Glutamatergic neuron (in vitro differentiated cells): ENCODE measurements at regions not wholly inside any gene's neighbourhood (a gene's known extent, or its start where the extent isn't known, plus 50 kb on each side); places are given as distances from the start of the nearest gene placed in this dataset.

Source experiments
- DNase-seq: peaks from one replicate; pipeline ENCODE4 v3.0.0; 2022
- H3K27ac Mint-ChIP-seq: one replicate; pipeline ENCODE4 v1.8.0; 2020; ENCODE audit warnings: mild to moderate bottlenecking, mixed read lengths, inconsistent platforms; ENCODE audit not compliant: unreplicated experiment
- H3K27me3 Mint-ChIP-seq: one replicate; pipeline ENCODE4 v1.8.0; 2020; ENCODE audit warnings: mild to moderate bottlenecking, moderate library complexity, mixed read lengths, inconsistent platforms; ENCODE audit not compliant: unreplicated experiment
- H3K36me3 Mint-ChIP-seq: one replicate; pipeline ENCODE4 v1.8.0; 2020; ENCODE audit warnings: mild to moderate bottlenecking, mixed read lengths, inconsistent platforms; ENCODE audit not compliant: unreplicated experiment
- H3K4me1 Mint-ChIP-seq: one replicate; pipeline ENCODE4 v1.8.0; 2020; ENCODE audit warnings: mild to moderate bottlenecking, low read depth, mixed read lengths, inconsistent platforms; ENCODE audit not compliant: unreplicated experiment
- H3K4me3 Mint-ChIP-seq: one replicate; pipeline ENCODE4 v1.8.0; 2020; ENCODE audit warnings: mild to moderate bottlenecking, mixed read lengths, inconsistent platforms; ENCODE audit not compliant: unreplicated experiment
- H3K9me3 Mint-ChIP-seq: one replicate; pipeline ENCODE4 v1.8.0; 2020; ENCODE audit warnings: mild to moderate bottlenecking, moderate library complexity, mixed read lengths, inconsistent platforms; ENCODE audit not compliant: unreplicated experiment
- CTCF ChIP-seq: fragments of 200-600 bp; sonication (generic); IDR thresholded peaks from one replicate; pipeline ENCODE4 v1.5.0; 2021; ENCODE audit not compliant: partially characterized antibody, unreplicated experiment

- Mint-ChIP-seq H3K4me3 (no peak overlapping the region), H3K36me3 (no peaks in the 10 kb centered on the region), H3K27me3 (peaks cover 1% of the 10 kb centered on the region), H3K27ac (no peak overlapping the region), H3K9me3 (no peaks in the 10 kb centered on the region), H3K4me1 (no peaks in the 10 kb centered on the region)
- DNase-seq, result no peak
- TF ChIP-seq CTCF, result no peak
Observed at GRCh38 chr2:153079315-153079714, 360.9 kb downstream of the ARL6IP6 start.

GRCh38 chr2:153077311-153077710 lies 358.9 kb downstream of the ARL6IP6 start:
- H3K4me1 Mint-ChIP-seq, result no peaks in the 10 kb centered on the region
- H3K27me3 Mint-ChIP-seq, result peaks cover 1% of the 10 kb centered on the region
- no peak overlapping the region for H3K27ac Mint-ChIP-seq
- no peaks in the 10 kb centered on the region for H3K9me3 Mint-ChIP-seq
- no peak for DNase-seq
- no peak for TF ChIP-seq CTCF
- H3K4me3 Mint-ChIP-seq, result no peak overlapping the region
- H3K36me3 Mint-ChIP-seq, result no peaks in the 10 kb centered on the region

GRCh38 chr2:153074207-153074606 lies 355.8 kb downstream of the ARL6IP6 start:
- no peak overlapping the region for H3K4me3 Mint-ChIP-seq
- no peaks in the 10 kb centered on the region for H3K4me1 Mint-ChIP-seq
- no peak for TF ChIP-seq CTCF
- H3K9me3 Mint-ChIP-seq, result no peaks in the 10 kb centered on the region
- H3K36me3 Mint-ChIP-seq, result no peaks in the 10 kb centered on the region
- peaks cover 1% of the 10 kb centered on the region for H3K27me3 Mint-ChIP-seq
- DNase-seq, result no peak
- no peak overlapping the region for H3K27ac Mint-ChIP-seq

GRCh38 chr2:153072813-153073212 lies 354.4 kb downstream of the ARL6IP6 start:
- Mint-ChIP-seq H3K4me1 (no peaks in the 10 kb centered on the region), H3K36me3 (no peaks in the 10 kb centered on the region), H3K27me3 (peaks cover 1% of the 10 kb centered on the region), H3K4me3 (no peak overlapping the region), H3K27ac (no peak overlapping the region), H3K9me3 (no peaks in the 10 kb centered on the region)
- no peak for DNase-seq
- TF ChIP-seq CTCF, result no peak

GRCh38 chr2:153072077-153072476 lies 353.7 kb downstream of the ARL6IP6 start:
- no peak overlapping the region for H3K4me3 Mint-ChIP-seq
- H3K27ac Mint-ChIP-seq, result no peak overlapping the region
- no peaks in the 10 kb centered on the region for H3K9me3 Mint-ChIP-seq
- peaks cover 1% of the 10 kb centered on the region for H3K27me3 Mint-ChIP-seq
- TF ChIP-seq CTCF, result no peak
- no peaks in the 10 kb centered on the region for H3K4me1 Mint-ChIP-seq
- DNase-seq, result no peak
- H3K36me3 Mint-ChIP-seq, result no peaks in the 10 kb centered on the region
